ENCODE measurements at regions not wholly inside any gene's neighbourhood (a gene's known extent, or its start where the extent isn't known, plus 50 kb on each side); places are given as distances from the start of the nearest gene placed in this dataset.

GRCh38 chrX:69309074-69309792 lies 144.0 kb upstream of the PJA1 start:
- WGBS, result 81% methylated on average over 7 of the region's 7 CpGs
- Histone ChIP-seq H3K4me1 (ENCODE audit: insufficient read depth) (no peaks in the 10 kb centered on the region), H3K36me3 (ENCODE audit: insufficient read depth) (no peaks in the 10 kb centered on the region)

GRCh38 chrX:69307756-69308155 lies 142.5 kb upstream of the PJA1 start:
- DNase-seq (ENCODE audit: extremely low spot score), result no peak
- H3K27ac ChIP-seq (ENCODE audit: low read depth), result no peak overlapping the region
- WGBS, result 70% methylated on average over 10 of the region's 10 CpGs
- H3K36me3 ChIP-seq (ENCODE audit: insufficient read depth), result no peaks in the 10 kb centered on the region
- H3K4me3 ChIP-seq (ENCODE audit: low read depth, low read length), result no peak overlapping the region
- H3K4me1 ChIP-seq (ENCODE audit: insufficient read depth), result no peaks in the 10 kb centered on the region

More at GRCh38 chrX:69309074-69309792, 144.0 kb upstream of the PJA1 start:
- Histone ChIP-seq H3K4me3 (ENCODE audit: low read depth, low read length) (no peak overlapping the region), H3K27ac (ENCODE audit: low read depth) (no peak overlapping the region)
- DNase-seq (ENCODE audit: extremely low spot score), result no peak

- H3K36me3 ChIP-seq (ENCODE audit: insufficient read depth), result no peaks in the 10 kb centered on the region
- 93% methylated on average over 1 of the region's 1 CpG for WGBS
- no peaks in the 10 kb centered on the region for H3K4me1 ChIP-seq (ENCODE audit: insufficient read depth)
- DNase-seq (ENCODE audit: extremely low spot score), result no peak
- H3K4me3 ChIP-seq (ENCODE audit: low read depth, low read length), result no peak overlapping the region
- H3K27ac ChIP-seq (ENCODE audit: low read depth), result no peak overlapping the region
Observed at GRCh38 chrX:69307029-69307428, 141.8 kb upstream of the PJA1 start.

DNA sequence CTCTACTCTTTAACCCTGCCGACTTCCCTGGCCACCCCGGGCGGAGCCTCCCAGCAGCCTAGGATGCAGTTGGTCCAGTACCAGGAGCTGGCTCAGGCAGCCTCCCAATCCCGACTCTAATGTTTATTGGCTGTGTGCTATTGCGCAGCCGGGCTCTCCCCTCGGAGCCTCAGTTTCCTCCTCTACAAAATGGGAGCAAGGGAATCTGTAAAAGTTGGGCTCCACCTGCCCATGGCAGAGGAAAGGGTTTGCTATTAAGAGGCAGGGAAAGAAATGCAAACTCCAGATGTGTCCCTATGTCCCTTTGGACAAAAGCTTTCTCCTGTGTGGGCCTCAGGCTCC lies 140.8 kb upstream of the PJA1 start:
- H3K4me1 ChIP-seq (ENCODE audit: insufficient read depth), result no peaks in the 10 kb centered on the region
- WGBS, result 48% methylated on average over 7 of the region's 7 CpGs

DNA sequence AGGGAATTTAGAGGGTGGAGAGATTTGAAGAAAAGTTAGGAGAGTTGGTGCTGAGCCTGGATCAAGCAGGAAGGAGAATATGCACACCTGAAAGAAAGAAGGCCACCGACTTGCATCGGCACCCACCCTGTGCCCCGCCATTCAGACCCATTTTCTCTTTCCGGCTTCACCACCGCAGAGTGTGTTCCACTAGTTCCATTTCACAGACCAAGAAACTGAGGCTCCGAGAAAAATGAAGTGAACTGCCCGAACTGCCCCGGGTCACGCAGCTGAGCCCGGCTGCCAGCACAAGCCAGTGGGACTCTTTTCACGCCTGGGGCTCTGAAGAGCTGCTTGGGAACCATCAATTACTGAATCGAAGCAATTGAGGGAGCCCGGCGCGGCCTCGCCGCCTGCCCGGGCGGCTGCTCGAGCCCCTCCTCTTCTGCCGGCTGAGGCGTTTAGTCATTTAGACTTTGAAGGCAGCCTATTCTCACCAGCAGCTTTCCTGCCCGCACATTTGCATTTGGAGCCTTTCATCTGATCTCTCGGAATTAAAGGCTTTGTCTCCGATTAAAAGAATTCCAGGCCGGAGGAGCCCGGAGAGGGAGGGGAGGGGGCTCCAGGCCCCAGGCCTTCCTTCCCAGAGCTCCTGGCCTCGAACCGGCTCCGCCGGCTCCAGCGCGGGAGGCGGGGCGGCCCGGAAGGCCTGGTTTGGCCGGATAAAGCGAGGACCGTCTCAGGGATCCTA lies 140.2 kb upstream of the PJA1 start:
- whole genome bisulfite sequencing, result 27% methylated on average over 39 of the region's 39 CpGs
- Histone ChIP-seq H3K27ac (ENCODE audit: low read depth) (no peak overlapping the region), H3K4me3 (ENCODE audit: low read depth, low read length) (no peak overlapping the region), H3K36me3 (ENCODE audit: insufficient read depth) (no peaks in the 10 kb centered on the region), H3K4me1 (ENCODE audit: insufficient read depth) (no peaks in the 10 kb centered on the region)
- no peak for DNase-seq (ENCODE audit: extremely low spot score)

More for the DNA sequence above, 140.8 kb upstream of the PJA1 start:
- Histone ChIP-seq H3K4me3 (ENCODE audit: low read depth, low read length) (no peak overlapping the region), H3K36me3 (ENCODE audit: insufficient read depth) (no peaks in the 10 kb centered on the region), H3K27ac (ENCODE audit: low read depth) (no peak overlapping the region)
- no peak for DNase-seq (ENCODE audit: extremely low spot score)

DNA sequence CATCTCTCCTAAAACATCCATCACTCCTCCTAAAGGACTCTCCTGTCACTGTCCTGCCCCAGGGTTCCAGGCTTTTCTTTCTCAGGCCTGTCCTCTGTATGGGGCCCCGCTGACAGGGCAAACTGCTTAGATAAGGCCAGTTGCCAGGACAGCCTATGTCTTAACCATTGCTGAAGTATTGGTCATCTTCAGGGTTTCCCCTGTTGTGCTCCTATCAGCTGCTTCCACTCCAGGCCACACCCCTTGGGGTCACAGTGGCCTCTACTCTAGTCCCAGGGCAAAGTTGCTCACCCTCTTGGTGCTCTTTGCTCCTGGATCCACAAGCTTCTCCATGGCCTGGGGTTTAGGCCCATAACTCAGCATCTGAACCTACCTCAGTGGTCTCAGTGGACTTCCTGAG lies 138.0 kb upstream of the PJA1 start:
- 100% methylated on average over 1 of the region's 1 CpG for WGBS
- H3K27ac ChIP-seq (ENCODE audit: low read depth), result no peak overlapping the region
- DNase-seq (ENCODE audit: extremely low spot score), result no peak
- no peak overlapping the region for H3K4me3 ChIP-seq (ENCODE audit: low read depth, low read length)
- H3K36me3 ChIP-seq (ENCODE audit: insufficient read depth), result no peaks in the 10 kb centered on the region
- H3K4me1 ChIP-seq (ENCODE audit: insufficient read depth), result no peaks in the 10 kb centered on the region

DNA sequence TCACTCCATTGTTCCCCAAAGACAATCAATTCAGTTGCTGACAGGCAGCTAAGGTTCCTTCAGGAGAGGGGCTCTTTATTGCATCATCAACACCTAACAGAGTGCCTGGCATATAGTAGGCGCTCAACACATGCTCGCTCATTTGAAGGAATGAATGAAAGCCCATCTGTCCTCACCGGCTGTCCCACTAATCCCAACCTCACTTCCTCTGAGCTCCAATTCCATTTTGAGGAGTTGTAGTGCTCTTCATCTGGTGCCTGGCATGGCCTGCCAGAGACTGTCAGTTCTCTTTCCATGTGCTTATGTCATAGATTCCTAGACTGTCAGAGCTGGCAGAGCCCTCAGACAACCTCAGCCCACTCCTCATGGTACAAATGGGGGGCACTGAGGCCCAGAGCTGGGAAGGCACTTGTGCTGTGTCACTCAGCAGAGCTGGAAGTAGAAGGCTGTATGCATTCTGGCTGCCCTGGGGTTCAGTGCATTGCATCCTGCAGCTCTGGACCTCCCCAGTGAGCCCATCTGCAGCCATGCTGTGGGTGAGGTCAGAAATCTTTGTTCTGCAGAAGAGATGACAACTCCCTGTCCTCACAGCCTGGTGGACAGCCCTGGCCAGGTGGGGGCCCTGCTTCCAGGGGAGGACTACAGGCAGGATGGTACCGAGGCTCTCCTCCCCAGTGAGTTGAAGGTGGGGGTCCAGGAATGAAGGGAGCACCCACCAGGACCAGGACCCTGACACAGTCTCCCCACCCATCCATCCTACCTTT lies 134.9 kb upstream of the PJA1 start:
- Histone ChIP-seq H3K36me3 (ENCODE audit: insufficient read depth) (no peaks in the 10 kb centered on the region), H3K27ac (ENCODE audit: low read depth) (no peak overlapping the region), H3K4me1 (ENCODE audit: insufficient read depth) (no peaks in the 10 kb centered on the region), H3K4me3 (ENCODE audit: low read depth, low read length) (no peak overlapping the region)
- WGBS, result 92% methylated on average over 4 of the region's 4 CpGs
- no peak for DNase-seq (ENCODE audit: extremely low spot score)

GRCh38 chrX:69299285-69299684 lies 134.0 kb upstream of the PJA1 start:
- DNase-seq (ENCODE audit: extremely low spot score), result no peak
- no peak overlapping the region for H3K4me3 ChIP-seq (ENCODE audit: low read depth, low read length)
- WGBS, result 92% methylated on average over 6 of the region's 6 CpGs
- no peaks in the 10 kb centered on the region for H3K36me3 ChIP-seq (ENCODE audit: insufficient read depth)
- H3K27ac ChIP-seq (ENCODE audit: low read depth), result no peak overlapping the region
- H3K4me1 ChIP-seq (ENCODE audit: insufficient read depth), result no peaks in the 10 kb centered on the region

DNA sequence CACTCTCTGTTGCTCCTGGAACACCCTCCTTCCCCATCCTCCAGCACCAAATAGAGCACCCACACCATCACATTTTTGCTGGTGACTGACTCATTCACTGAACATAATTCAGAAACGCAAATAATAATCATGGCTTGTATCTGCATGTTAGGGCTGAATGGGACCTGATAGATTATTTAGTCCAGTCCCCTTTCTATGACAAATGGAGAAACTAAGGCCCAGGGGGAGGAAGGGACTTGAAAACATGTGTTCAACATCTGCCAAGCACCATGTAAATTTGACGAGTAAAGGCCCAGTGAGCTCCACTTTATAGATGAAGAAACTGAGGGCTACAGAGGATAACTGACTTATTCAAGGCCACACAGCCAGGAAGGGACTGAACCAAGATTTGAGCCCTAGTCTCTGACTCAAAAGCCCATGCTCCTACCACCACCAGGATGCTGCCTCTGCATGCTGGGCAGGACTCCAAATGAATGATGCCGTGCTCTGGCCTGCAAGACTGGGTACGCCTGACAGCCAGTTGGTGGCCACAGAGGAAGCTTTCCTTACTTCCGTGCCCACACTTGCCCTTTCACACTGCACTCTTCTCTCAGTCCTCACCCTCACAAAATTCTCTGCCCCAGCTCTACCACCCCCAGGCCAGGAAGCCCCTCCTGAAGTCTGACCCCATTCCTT lies 133.3 kb upstream of the PJA1 start:
- Histone ChIP-seq H3K4me3 (ENCODE audit: low read depth, low read length) (no peak overlapping the region), H3K4me1 (ENCODE audit: insufficient read depth) (no peaks in the 10 kb centered on the region), H3K36me3 (ENCODE audit: insufficient read depth) (no peaks in the 10 kb centered on the region), H3K27ac (ENCODE audit: low read depth) (no peak overlapping the region)
- DNase-seq (ENCODE audit: extremely low spot score), result no peak
- WGBS, result 75% methylated on average over 5 of the region's 5 CpGs

GRCh38 chrX:69297506-69297905 lies 132.3 kb upstream of the PJA1 start:
- 68% methylated on average over 5 of the region's 5 CpGs for WGBS
- Histone ChIP-seq H3K27ac (ENCODE audit: low read depth) (no peak overlapping the region), H3K4me1 (ENCODE audit: insufficient read depth) (no peaks in the 10 kb centered on the region), H3K4me3 (ENCODE audit: low read depth, low read length) (no peak overlapping the region), H3K36me3 (ENCODE audit: insufficient read depth) (no peaks in the 10 kb centered on the region)
- DNase-seq (ENCODE audit: extremely low spot score), result no peak

DNA sequence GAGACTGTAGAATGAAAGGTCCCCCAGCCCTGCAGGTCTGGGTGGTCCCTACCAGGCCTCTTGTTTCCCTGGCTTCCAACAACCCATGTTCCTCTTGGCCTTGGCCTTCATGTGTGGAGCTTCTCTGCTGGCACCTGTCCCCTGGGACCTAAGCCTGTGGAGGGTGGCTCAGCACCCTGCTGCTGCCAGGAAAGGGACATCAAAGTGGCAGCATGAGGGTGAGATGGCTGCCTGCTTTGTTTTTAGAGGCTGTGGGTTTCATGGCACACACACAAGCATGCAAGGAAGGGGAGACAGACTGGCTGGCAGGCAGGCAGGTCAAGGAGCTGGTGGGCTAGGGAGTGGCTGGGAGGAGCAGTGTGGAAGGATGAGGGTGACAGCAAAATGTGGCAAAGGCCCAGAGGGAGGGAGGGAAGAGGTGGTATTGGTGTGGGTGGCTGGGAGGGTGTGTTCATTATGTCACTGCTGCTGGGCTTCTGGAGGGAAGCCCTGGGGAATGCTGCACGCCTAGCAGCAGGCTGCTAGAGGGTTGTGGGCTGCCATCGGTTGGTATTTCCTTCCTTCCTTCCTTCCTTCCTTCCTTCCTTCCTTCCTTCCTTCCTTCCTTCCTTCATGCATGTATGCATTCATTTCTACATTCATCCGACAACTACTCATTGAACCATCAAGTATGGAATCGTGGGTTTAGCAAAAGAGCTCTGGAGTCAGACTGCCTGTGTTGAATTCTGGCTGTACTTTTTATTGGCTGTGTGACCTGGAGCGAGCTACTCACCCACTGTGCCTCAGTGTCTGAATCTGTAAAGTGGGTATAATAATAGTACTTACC lies 128.7 kb upstream of the PJA1 start:
- H3K36me3 ChIP-seq (ENCODE audit: insufficient read depth), result no peaks in the 10 kb centered on the region
- no peak overlapping the region for H3K27ac ChIP-seq (ENCODE audit: low read depth)
- no peak for DNase-seq (ENCODE audit: extremely low spot score)
- H3K4me1 ChIP-seq (ENCODE audit: insufficient read depth), result no peaks in the 10 kb centered on the region
- no peak overlapping the region for H3K4me3 ChIP-seq (ENCODE audit: low read depth, low read length)
- WGBS, result 84% methylated on average over 5 of the region's 5 CpGs

DNA sequence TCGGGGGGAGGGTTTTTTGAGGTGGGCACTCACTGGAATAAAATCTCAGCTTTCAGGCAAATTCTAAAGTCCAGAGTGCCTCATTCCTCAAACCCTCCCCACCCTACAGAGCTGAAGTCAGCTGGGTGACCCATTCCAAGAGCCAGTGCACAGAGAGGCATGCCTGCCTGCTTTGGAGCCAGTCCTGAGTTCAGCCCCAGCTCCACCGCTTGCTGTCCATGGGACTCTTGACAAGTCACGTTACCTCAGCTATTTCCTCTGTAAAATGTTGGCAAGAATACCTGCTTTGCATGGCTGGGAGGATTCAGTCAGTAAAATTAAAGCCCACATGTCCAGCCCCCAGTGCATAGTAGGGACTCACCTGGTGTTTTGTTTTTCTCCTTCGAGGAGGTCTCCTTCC lies 125.9 kb upstream of the PJA1 start:
- Histone ChIP-seq H3K27ac (ENCODE audit: low read depth) (no peak overlapping the region), H3K36me3 (ENCODE audit: insufficient read depth) (no peaks in the 10 kb centered on the region), H3K4me1 (ENCODE audit: insufficient read depth) (no peaks in the 10 kb centered on the region), H3K4me3 (ENCODE audit: low read depth, low read length) (no peak overlapping the region)
- WGBS, result 31% methylated on average over 4 of the region's 4 CpGs
- no peak for DNase-seq (ENCODE audit: extremely low spot score)

DNA sequence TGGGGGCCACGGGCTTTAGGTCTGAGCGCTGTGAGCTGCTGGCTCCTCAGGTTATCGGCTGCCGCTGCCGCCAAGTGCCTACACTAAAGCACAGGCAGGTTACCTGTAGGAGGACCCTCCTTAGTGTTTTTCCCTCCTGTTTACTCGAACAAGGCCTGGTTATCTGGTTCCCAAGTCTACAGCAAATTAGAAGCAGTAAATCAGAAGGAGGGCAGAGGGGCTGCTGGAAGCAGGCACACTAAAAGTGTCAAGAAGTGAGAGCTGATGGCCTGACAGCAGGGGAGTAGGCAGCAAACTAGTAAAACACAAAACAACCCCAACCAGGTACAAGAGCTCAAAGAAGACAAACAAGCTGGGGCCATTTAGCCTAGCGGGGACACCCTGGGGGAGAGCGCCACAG lies 125.0 kb upstream of the PJA1 start:
- 87% methylated on average over 8 of the region's 8 CpGs for WGBS
- Histone ChIP-seq H3K36me3 (ENCODE audit: insufficient read depth) (no peaks in the 10 kb centered on the region), H3K4me3 (ENCODE audit: low read depth, low read length) (no peak overlapping the region), H3K4me1 (ENCODE audit: insufficient read depth) (no peaks in the 10 kb centered on the region), H3K27ac (ENCODE audit: low read depth) (no peak overlapping the region)
- DNase-seq (ENCODE audit: extremely low spot score), result no peak
